ENCODE measurements at regions not wholly inside any gene's neighbourhood (a gene's known extent, or its start where the extent isn't known, plus 50 kb on each side); places are given as distances from the start of the nearest gene placed in this dataset.

DNA sequence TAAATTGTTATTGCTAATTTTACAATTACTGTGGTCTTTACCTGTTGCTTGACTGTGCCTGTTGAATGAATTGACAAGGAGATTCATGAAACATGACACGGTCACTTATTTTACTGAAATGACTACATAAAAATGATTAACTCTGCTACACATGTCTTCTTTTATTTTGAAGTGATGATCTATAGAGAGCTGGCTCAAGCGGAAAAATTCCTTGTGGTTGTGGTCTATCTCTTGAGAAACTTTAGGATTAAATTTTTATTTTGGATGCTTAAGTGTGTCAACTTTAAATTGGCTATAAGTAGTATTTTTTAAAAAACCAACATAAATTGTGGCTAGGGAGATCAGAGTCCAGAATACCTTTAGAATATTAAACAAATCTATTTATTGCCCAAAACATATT lies 131.8 kb upstream of the PITX2 start:
- intact Hi-C loops (cut with micrococcal nuclease; ENCODE audit: unreplicated experiment) = no loop called here
- Mint-ChIP-seq H3K4me1 (ENCODE audit: low read depth, unreplicated experiment) (no peaks in the 10 kb centered on the region), H3K27me3 (ENCODE audit: insufficient read depth, unreplicated experiment) (no peaks in the 10 kb centered on the region), H3K36me3 (ENCODE audit: insufficient read depth, unreplicated experiment) (no peaks in the 10 kb centered on the region), H3K27ac (ENCODE audit: unreplicated experiment) (no peak overlapping the region), H3K9me3 (ENCODE audit: unreplicated experiment) (no peaks in the 10 kb centered on the region), H3K4me3 (ENCODE audit: unreplicated experiment) (no peak overlapping the region)
- ChIA-PET POLR2A (no interaction called here), CTCF (no interaction called here)
- Histone ChIP-seq H3K4me1 (no peaks in the 10 kb centered on the region), H3K4me3 (ENCODE audit: low read depth, low read length) (no peak overlapping the region), H3K36me3 (ENCODE audit: control insufficient read depth, insufficient read depth, low read length) (no peaks in the 10 kb centered on the region), H3K9me3 (no peaks in the 10 kb centered on the region), H3K27me3 (replicated peaks; ENCODE audit: control insufficient read depth, insufficient read depth, low read length) (no peaks in the 10 kb centered on the region)
- BruUV-seq (replicated peaks) = no TSS peak
- TF ChIP-seq, protein P1, sequence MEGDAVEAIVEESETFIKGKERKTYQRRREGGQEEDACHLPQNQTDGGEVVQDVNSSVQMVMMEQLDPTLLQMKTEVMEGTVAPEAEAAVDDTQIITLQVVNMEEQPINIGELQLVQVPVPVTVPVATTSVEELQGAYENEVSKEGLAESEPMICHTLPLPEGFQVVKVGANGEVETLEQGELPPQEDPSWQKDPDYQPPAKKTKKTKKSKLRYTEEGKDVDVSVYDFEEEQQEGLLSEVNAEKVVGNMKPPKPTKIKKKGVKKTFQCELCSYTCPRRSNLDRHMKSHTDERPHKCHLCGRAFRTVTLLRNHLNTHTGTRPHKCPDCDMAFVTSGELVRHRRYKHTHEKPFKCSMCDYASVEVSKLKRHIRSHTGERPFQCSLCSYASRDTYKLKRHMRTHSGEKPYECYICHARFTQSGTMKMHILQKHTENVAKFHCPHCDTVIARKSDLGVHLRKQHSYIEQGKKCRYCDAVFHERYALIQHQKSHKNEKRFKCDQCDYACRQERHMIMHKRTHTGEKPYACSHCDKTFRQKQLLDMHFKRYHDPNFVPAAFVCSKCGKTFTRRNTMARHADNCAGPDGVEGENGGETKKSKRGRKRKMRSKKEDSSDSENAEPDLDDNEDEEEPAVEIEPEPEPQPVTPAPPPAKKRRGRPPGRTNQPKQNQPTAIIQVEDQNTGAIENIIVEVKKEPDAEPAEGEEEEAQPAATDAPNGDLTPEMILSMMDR (IDR thresholded peaks at IDR 0.05; ENCODE audit: insufficient read depth in 1 of 2, low read depth in 1 of 2, low read length in 1 of 2, severe bottlenecking in 1 of 2, unreplicated experiment in 1 of 2) = no peak
- DNase-seq = no peak

DNA sequence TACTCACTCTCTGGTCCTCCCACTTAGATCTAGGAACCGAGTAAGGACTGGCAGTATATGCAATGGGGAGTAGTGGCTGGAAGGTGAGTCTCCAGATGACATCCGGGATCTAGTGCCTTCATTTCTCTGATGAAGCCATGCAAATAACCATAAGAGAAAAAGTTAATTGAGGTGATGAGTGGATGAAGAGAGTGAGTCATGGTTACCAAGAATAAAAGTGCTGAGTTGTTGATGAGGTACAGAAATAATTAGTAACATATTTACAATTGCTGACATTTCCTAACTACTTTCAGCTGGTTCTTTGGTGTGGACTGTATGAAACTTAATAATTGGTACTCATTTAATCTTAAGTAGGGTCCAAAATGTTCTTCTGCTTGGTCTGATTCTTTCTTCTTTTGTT lies 146.7 kb upstream of the PITX2 start:
- Mint-ChIP-seq H3K27ac (ENCODE audit: unreplicated experiment) (no peak overlapping the region), H3K27me3 (ENCODE audit: insufficient read depth, unreplicated experiment) (no peaks in the 10 kb centered on the region), H3K4me3 (ENCODE audit: unreplicated experiment) (no peak overlapping the region), H3K36me3 (ENCODE audit: insufficient read depth, unreplicated experiment) (no peaks in the 10 kb centered on the region), H3K4me1 (ENCODE audit: low read depth, unreplicated experiment) (peaks cover 10% of the 10 kb centered on the region), H3K9me3 (ENCODE audit: unreplicated experiment) (peaks cover 25% of the 10 kb centered on the region)
- DNase-seq = no peak
- no peak overlapping the region for H3K4me3 ChIP-seq (ENCODE audit: low read depth, low read length)
- peaks cover 6% of the 10 kb centered on the region; the same call in 1 of the 2 replicates for H3K4me1 ChIP-seq
- TF ChIP-seq, protein P1 (IDR thresholded peaks at IDR 0.05; ENCODE audit: insufficient read depth in 1 of 2, low read depth in 1 of 2, low read length in 1 of 2, severe bottlenecking in 1 of 2, unreplicated experiment in 1 of 2) = no peak
- no TSS peak for BruUV-seq (replicated peaks)
- CTCF ChIA-PET = no interaction called here
- POLR2A ChIA-PET = no interaction called here
- H3K27me3 ChIP-seq (replicated peaks; ENCODE audit: control insufficient read depth, insufficient read depth, low read length) = no peaks in the 10 kb centered on the region
- H3K9me3 ChIP-seq = no peaks in the 10 kb centered on the region
- H3K36me3 ChIP-seq (ENCODE audit: control insufficient read depth, insufficient read depth, low read length) = no peaks in the 10 kb centered on the region
- intact Hi-C loops (cut with micrococcal nuclease; ENCODE audit: unreplicated experiment) = no loop called here

DNA sequence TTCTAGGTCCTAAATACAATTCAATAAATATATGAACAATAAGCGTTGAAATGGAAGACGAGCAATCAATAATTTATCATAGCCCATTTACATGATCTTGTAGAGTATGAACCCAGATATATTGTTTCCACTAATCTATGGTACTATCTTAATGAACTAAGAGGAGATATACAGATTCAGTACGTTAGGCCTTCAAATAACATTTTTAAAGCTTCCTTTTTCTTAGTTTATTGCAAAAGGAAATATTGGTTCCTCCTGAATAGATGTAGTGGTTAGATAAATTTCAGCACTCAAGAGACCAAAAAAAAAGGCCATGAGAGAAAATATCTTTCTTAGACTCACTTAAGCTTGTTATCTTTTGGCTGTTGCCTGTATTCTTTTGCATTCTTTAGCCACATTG lies 147.5 kb upstream of the PITX2 start:
- TF ChIP-seq, protein P1 (IDR thresholded peaks at IDR 0.05; ENCODE audit: insufficient read depth in 1 of 2, low read depth in 1 of 2, low read length in 1 of 2, severe bottlenecking in 1 of 2, unreplicated experiment in 1 of 2) = no peak
- H3K27me3 Mint-ChIP-seq (ENCODE audit: insufficient read depth, unreplicated experiment) = no peaks in the 10 kb centered on the region
- Histone ChIP-seq H3K4me1 (peaks cover 10% of the 10 kb centered on the region; the same call in 1 of the 2 replicates), H3K4me3 (ENCODE audit: low read depth, low read length) (no peak overlapping the region), H3K9me3 (no peaks in the 10 kb centered on the region), H3K27me3 (replicated peaks; ENCODE audit: control insufficient read depth, insufficient read depth, low read length) (no peaks in the 10 kb centered on the region), H3K36me3 (ENCODE audit: control insufficient read depth, insufficient read depth, low read length) (no peaks in the 10 kb centered on the region)
- peaks cover 10% of the 10 kb centered on the region for H3K4me1 Mint-ChIP-seq (ENCODE audit: low read depth, unreplicated experiment)
- no peak overlapping the region for H3K4me3 Mint-ChIP-seq (ENCODE audit: unreplicated experiment)
- intact Hi-C loops (cut with micrococcal nuclease; ENCODE audit: unreplicated experiment) = no loop called here
- no peaks in the 10 kb centered on the region for H3K36me3 Mint-ChIP-seq (ENCODE audit: insufficient read depth, unreplicated experiment)
- ChIA-PET POLR2A (no interaction called here), CTCF (no interaction called here)
- peaks cover 23% of the 10 kb centered on the region for H3K9me3 Mint-ChIP-seq (ENCODE audit: unreplicated experiment)
- DNase-seq = no peak
- no TSS peak for BruUV-seq (replicated peaks)
- H3K27ac Mint-ChIP-seq (ENCODE audit: unreplicated experiment) = no peak overlapping the region
